ENCODE measurements at regions not wholly inside any gene's neighbourhood (a gene's known extent, or its start where the extent isn't known, plus 50 kb on each side); places are given as distances from the start of the nearest gene placed in this dataset.

DNA sequence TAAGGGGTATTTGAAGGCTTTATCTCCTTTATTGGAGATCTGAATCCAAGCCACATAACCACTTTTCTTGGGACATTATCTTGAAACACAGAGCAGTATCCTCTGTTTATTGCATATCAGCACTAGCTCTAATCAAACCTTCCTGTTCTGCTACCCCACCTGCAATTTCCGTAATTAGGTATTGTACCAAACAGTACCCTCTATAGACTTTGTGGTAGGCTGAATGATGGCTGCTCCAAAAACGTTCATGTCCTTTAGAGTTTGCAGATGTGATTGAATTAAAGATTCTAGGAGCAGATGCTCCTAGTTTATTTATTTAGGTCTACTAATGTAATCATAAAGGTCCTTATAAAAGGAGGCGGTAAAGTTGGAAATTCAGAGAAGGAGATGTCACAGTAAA lies 573.0 kb upstream of the ATXN7L3B start:
- ATAC-seq (ENCODE audit: low read depth) (no peak), DNase-seq (no peak)
- ChIA-PET POLR2A (no interaction called here), CTCF (no interaction called here)
- Mint-ChIP-seq H3K27me3 (no peaks in the 10 kb centered on the region), H3K27ac (no peak overlapping the region), H3K9me3 (ENCODE audit: insufficient read depth) (no peaks in the 10 kb centered on the region), H3K4me1 (no peaks in the 10 kb centered on the region), H3K4me3 (no peak overlapping the region)
- intact Hi-C loops (cut with micrococcal nuclease), result no loop called here
- Histone ChIP-seq H3K4me1 (ENCODE audit: control insufficient read depth in 2 of 2, insufficient read depth in 2 of 2, low read length in 2 of 2) (no peaks in the 10 kb centered on the region), H3K36me3 (replicated peaks in 1 of 2; ENCODE audit: control extremely low read depth in 1 of 2, control insufficient read depth in 1 of 2, extremely low read depth in 1 of 2, insufficient read depth in 2 of 2, low read length in 1 of 2) (no peaks in the 10 kb centered on the region), H3K4me2 (replicated peaks; ENCODE audit: low read depth, low read length, poor library complexity, severe bottlenecking) (no peak overlapping the region), H3K4me3 (ENCODE audit: control extremely low read depth in 1 of 5, extremely low read depth in 1 of 5, insufficient read depth in 1 of 5, low read depth in 2 of 5, low read length in 4 of 5) (no peak overlapping the region), H3K79me2 (ENCODE audit: control insufficient read depth, insufficient read depth, low read length) (no peaks in the 10 kb centered on the region), H3K9ac (ENCODE audit: low read length) (no peak overlapping the region), H3K27me3 (replicated peaks in 1 of 4; ENCODE audit: control extremely low read depth in 1 of 4, control insufficient read depth in 3 of 4, insufficient read depth in 4 of 4, low read length in 3 of 4) (no peaks in the 10 kb centered on the region), H3K9me3 (ENCODE audit: control extremely low read depth in 1 of 3, control insufficient read depth in 2 of 3, insufficient read depth in 1 of 3, low read length in 2 of 3) (no peaks in the 10 kb centered on the region), H2AFZ (ENCODE audit: insufficient read depth, low read depth, low read length, poor library complexity, severe bottlenecking) (no peak overlapping the region), H4K20me1 (ENCODE audit: control insufficient read depth, insufficient read depth, low read length, poor library complexity, severe bottlenecking) (no peaks in the 10 kb centered on the region), H3K27ac (ENCODE audit: low read length in 2 of 2) (no peak overlapping the region)
- no peak for TF ChIP-seq EZH2 (IDR thresholded peaks at IDR 0.05; ENCODE audit: borderline replicate concordance, insufficient read depth, low read depth, low read length, poor library complexity, severe bottlenecking)
- TF ChIP-seq, protein P1, sequence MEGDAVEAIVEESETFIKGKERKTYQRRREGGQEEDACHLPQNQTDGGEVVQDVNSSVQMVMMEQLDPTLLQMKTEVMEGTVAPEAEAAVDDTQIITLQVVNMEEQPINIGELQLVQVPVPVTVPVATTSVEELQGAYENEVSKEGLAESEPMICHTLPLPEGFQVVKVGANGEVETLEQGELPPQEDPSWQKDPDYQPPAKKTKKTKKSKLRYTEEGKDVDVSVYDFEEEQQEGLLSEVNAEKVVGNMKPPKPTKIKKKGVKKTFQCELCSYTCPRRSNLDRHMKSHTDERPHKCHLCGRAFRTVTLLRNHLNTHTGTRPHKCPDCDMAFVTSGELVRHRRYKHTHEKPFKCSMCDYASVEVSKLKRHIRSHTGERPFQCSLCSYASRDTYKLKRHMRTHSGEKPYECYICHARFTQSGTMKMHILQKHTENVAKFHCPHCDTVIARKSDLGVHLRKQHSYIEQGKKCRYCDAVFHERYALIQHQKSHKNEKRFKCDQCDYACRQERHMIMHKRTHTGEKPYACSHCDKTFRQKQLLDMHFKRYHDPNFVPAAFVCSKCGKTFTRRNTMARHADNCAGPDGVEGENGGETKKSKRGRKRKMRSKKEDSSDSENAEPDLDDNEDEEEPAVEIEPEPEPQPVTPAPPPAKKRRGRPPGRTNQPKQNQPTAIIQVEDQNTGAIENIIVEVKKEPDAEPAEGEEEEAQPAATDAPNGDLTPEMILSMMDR (IDR thresholded peaks at IDR 0.05), result no peak
- no CpG with 5 or more reads among the region's 3 CpGs for whole genome bisulfite sequencing (ENCODE audit: insufficient coverage)

- no peaks in the 10 kb centered on the region for H3K9me3 Mint-ChIP-seq (ENCODE audit: insufficient read depth)
- TF ChIP-seq, protein P1 (IDR thresholded peaks at IDR 0.05), result no peak
- no peak for TF ChIP-seq EZH2 (IDR thresholded peaks at IDR 0.05; ENCODE audit: borderline replicate concordance, insufficient read depth, low read depth, low read length, poor library complexity, severe bottlenecking)
- no peaks in the 10 kb centered on the region for H3K4me1 Mint-ChIP-seq
- ChIA-PET POLR2A (no interaction called here), CTCF (interaction anchor here (0.6 kb wide), 1 partner anchor 1294 kb away, joined by 4 read pairs; no protein-coding TSS in a partner anchor)
- Histone ChIP-seq H3K9me3 (ENCODE audit: control extremely low read depth in 1 of 3, control insufficient read depth in 2 of 3, insufficient read depth in 1 of 3, low read length in 2 of 3) (peaks cover 0 to 3% (median 0%) of the 10 kb centered on the region in 3 donors), H3K9ac (ENCODE audit: low read length) (no peak overlapping the region), H3K27me3 (replicated peaks in 1 of 4; ENCODE audit: control extremely low read depth in 1 of 4, control insufficient read depth in 3 of 4, insufficient read depth in 4 of 4, low read length in 3 of 4) (no peaks in the 10 kb centered on the region), H4K20me1 (ENCODE audit: control insufficient read depth, insufficient read depth, low read length, poor library complexity, severe bottlenecking) (no peaks in the 10 kb centered on the region), H3K27ac (ENCODE audit: low read length in 2 of 2) (no peak overlapping the region), H3K79me2 (ENCODE audit: control insufficient read depth, insufficient read depth, low read length) (no peaks in the 10 kb centered on the region), H3K4me2 (replicated peaks; ENCODE audit: low read depth, low read length, poor library complexity, severe bottlenecking) (no peak overlapping the region), H3K4me3 (ENCODE audit: control extremely low read depth in 1 of 5, extremely low read depth in 1 of 5, insufficient read depth in 1 of 5, low read depth in 2 of 5, low read length in 4 of 5) (no peak overlapping the region), H2AFZ (ENCODE audit: insufficient read depth, low read depth, low read length, poor library complexity, severe bottlenecking) (no peak overlapping the region), H3K36me3 (replicated peaks in 1 of 2; ENCODE audit: control extremely low read depth in 1 of 2, control insufficient read depth in 1 of 2, extremely low read depth in 1 of 2, insufficient read depth in 2 of 2, low read length in 1 of 2) (no peaks in the 10 kb centered on the region), H3K4me1 (ENCODE audit: control insufficient read depth in 2 of 2, insufficient read depth in 2 of 2, low read length in 2 of 2) (no peaks in the 10 kb centered on the region)
- ATAC-seq (ENCODE audit: low read depth) (no peak), DNase-seq (no peak)
- no peaks in the 10 kb centered on the region for H3K27me3 Mint-ChIP-seq
- no peak overlapping the region for H3K27ac Mint-ChIP-seq
- intact Hi-C loops (cut with micrococcal nuclease), result no loop called here
- WGBS (ENCODE audit: insufficient coverage), result 100% methylated on average over 1 of the region's 1 CpG
- no peak overlapping the region for H3K4me3 Mint-ChIP-seq
Measured at GRCh38 chr12:73973486-73973885, 564.1 kb upstream of the ATXN7L3B start.

Measured in B cell (primary cell).